ENCODE measurements at regions not wholly inside any gene's neighbourhood (a gene's known extent, or its start where the extent isn't known, plus 50 kb on each side); places are given as distances from the start of the nearest gene placed in this dataset.
"Not testable (repeated sequence)": the region's sequence is repeated elsewhere in the genome, so short reads cannot be mapped to it uniquely, and the experiment has no call there.

DNA sequence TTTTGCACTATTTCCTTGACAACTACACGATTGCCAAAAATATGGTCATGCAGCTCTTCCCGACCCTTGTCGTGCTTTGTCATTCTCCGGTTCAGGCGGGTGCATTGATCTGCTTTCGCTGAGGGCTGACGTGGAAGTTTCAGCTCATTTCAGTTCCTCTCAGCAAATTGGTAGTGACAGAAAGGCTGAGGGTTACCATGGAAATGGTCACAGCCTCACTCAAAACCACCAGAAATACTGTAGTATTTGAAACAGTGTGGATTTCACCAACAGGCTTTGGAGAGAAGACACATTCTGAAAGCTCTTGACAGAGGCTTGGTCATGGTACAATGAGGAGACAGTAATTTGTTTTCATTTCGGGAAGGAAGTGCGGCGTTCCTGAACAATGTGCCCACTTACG lies 99.7 kb upstream of the EXOC2 start:
- DNase-seq = no peak

DNA sequence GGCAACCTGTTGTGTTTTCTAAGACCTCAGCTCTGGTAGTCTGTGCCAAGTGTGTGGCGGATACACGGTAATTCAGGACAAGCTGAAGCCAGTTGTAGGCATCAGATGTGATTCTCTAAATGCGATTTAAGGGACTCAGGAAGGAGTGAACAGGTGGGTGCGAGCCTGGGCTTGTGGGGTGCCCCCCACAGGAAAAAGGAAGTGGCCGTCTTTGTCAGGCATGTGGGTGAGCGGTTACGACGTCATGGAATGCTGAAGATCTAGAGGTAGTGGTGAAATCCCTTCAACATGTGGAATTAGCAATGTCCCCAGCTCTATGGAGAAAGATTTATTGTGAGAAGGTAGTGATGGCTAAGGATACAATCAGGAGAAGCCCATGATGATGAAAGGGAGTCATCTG lies 95.1 kb upstream of the EXOC2 start:
- no peak for DNase-seq

DNA sequence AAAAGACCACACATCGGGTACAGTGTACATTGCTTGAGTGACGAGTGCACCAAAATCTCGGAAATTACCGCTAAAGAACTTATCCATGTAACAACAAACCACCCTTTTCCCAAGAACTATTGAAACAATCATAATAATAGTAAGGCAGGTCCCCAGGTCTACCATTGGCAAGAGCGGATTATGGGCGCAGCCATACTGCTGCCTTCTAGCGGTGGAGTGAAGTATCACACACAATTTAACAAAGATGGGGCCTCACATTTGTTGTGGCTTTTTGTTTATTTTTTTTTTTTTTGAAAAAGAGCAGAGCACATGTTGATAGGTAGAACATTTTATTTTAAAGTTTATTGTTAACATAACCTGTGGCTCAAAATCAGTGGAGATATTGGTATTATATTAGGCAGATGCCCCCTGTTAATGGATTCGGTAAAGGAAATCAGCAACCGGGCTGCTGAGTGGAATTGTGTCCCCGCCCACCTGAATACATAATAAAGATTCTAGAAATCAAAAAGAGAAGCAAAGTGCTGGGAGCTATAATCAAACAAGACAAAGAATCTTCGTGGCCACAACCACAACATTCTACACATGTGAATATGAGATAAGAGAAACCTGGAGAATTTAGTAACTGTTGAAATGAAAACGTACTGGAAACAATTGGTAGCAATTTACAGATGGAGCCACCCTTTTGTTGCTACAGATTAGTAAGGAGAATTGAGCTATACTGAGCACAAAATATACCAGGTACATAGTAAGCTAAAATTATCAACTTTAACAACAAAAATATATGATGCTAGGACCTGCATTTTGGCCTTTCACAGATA lies 94.2 kb upstream of the EXOC2 start:
- peak in 1 of 2 donors; percentile 21 for DNase-seq

DNA sequence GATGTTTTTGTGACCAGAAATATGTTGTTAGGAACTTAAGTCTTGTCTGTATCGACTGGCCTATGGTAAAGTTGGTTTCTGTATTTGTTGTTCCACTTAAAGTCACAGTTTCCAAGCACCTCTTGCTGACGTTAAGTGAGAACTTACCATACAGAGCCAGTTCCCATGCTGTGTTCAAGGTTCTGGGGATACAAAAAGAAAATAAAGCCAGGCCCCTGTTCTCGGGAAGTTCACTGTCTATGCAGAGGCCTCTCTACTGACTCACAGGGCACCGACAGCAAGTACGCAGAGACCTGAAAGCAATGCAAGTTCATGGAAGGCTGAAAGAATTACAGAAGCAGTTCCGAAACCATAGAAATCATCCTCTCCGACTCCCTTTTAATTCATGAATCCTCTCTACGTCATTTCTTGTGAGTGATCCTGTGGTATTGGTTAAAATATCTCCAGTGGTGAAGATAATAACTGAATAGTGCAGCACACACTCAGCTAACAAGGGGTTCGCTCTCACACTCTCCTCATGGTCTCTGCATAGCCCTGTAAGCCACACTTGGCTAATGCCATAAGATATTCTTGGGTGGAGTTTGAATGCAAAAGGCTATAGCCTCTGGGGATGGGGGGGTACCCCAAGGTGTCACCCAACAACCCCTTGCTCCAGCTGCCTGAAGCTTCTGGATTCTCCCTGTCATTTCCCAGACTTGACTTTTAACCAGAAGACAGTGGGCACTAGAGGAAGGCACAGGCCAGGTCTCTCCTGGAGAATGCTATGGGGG lies 91.2 kb upstream of the EXOC2 start:
- no peak for DNase-seq

DNA sequence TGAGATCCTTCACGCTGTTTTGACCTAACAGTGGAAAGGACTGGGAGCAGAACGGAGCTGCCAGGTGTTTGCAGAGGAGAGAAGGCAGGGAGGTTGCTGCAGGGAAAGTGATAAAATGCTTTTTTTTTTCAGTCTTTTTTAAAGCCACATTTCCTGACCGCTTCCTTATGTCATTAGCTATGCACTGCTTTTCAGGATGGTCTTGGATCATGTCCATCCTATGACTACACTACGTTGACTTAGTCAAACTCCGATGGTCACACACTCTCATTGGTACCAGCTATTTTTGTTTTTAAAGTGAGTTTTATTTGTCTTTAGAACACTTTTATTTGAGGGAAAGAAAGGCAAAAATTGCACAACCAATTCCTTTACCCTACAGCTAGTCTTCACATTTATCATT lies 89.2 kb upstream of the EXOC2 start:
- no peak for DNase-seq

DNA sequence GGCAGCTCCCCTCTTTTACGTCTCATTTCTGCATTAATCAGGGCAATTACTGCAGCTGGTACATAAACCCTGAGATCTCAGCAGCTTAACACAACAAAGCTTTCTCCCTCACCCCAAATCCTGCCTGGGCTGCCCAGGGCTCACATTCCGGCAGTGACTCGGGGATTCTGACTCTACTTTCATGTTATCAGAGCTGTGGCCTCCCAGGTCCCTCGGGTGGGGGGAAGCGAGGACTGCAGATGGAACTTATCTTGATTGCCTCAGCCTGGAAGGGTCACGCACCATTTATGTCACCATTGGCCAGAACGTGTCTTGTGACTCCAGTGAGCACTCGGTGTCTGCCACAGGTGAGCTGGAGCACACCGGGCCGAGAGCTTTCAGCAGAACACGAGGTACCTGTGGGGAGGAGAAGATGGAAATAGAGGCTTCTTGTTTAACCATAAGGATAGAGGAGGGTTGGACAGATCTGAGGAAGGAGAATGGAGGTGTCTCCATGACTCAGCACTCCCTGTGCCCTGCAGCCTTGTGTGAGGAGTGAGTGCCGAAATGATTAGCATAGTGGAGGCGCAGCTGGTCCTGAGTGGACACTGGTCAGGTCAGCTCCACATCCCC lies 88.5 kb upstream of the EXOC2 start:
- no peak for DNase-seq

DNA sequence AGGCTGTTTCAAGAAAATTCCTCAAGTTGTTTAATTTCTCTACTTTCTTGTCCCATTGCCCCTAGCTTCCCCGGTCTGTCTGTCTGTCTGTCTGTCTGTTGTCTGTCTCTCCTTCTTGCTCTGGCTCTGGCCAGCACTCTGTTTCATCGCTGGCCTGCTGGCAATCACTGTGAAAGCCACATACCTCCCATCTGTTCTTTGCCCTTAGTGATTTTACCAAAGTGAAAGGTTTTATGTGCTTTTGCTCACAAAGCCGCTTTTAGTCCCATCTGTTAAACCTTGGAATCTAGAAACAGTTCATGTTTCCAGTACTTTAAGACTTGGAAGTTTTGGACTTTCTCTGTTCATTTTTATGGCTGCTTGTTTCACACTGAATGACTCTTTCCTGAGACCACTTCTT lies 87.8 kb upstream of the EXOC2 start:
- no peak for DNase-seq

DNA sequence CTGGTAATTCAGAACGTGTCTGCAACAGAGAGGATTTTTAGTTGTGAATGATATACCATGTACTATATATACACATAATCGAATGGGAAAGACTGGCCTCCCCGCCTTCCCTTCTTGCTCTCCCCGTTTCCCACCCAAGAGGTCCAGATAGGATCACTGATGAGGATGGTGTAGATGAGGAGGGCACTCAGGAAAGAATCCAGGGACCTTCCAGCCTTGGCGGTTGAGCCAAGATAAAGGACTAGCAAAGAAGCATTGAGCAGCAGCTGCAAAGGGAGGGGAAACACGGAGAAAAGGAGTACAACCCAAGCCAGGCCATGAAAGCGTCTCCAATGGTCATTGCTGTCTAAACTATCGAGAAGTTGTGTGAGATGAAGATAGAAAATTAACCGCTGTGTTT lies 84.0 kb upstream of the EXOC2 start:
- no peak for DNase-seq

DNA sequence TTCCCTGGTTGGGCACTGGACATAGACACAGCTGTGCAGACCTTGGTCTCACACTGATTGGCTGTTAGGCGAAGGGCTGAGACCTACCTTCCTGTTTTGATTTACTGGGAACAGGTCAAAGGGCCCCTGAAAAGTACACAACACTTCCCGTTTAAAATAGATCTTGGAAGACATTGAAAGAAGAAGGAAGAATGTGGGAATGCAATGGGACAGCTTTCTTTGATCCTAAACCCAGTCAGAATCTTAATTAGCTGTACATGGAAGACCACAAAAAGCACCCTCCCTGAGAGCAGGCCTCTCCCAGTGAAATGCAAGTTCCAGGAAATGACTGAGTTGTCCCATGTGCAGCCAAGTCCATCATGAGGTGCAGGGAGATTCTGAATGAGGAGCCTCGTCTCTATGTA lies 83.6 kb upstream of the EXOC2 start:
- DNase-seq = no peak

DNA sequence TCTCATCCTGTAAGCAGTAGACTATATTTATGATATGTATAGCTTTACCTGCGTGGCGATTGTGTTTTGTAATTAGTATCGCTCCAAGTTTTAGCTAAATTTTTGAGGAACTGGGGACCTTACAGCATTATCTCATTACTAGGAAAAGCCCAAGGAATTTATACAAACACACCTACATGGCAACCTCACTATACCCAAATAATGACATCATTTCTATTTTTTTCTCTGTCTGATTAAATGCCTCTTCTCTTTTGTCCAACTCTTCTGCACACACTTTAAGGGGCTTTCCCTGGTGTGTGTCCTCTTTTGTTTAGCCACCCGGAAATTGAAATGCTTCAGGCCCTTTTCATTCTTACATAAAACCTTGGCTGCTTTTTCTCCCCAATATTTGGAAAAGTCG lies 82.9 kb upstream of the EXOC2 start:
- DNase-seq = no peak

DNA sequence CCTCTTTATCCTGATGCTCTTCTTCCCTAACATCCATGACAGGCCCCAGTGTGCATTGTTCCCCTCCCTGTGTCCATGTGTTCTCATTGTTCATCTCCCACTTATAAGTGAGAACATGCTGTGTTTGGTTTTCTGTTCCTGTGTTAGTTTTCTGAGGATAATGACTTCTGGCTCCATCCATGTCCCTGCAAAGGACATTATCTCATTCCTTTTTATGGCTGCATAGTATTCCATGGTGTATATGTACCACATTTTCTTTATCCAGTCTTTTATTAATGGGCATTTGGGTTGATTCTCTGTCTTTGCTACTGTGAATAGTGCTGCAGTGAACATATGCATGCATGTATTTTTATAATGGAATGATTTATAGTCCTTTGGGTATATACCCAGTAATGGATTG lies 78.7 kb upstream of the EXOC2 start:
- not testable (repeated sequence) for DNase-seq

DNA sequence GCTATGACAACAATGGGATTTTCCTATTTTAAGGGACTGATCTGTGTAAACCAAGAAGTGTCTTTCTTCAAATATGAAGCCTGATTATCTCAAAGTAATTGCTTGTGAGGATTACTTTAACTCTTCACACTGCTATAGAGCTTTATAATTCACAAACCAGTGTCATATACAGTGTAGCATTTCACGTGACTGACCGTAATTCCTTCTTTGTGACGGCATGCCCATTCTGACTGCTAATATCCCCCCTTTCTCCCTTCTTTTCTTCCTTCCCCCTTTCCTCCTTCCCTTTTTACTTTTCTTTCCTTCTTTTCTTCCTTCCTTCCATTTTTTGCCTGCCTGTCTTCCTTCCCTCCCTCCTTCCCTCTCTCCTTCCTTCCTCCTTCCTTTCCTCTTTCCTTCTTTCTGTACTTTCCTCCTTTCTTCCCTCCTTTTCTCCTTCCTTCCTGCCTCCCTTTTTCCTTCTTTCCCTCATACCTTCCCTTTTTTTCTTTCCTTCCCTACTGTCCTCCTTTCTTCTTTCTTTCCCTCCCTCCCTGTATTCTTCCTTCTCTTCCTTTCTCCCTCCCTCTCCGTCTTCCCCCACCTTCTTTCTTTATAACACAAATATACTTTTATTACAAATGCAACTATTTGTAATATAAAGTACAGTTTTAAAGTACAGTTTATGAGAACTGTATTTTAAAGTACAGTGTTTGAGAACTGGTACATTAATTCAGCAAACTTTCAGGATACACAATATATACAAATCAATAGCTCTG lies 75.0 kb upstream of the EXOC2 start:
- no peak for DNase-seq

DNA sequence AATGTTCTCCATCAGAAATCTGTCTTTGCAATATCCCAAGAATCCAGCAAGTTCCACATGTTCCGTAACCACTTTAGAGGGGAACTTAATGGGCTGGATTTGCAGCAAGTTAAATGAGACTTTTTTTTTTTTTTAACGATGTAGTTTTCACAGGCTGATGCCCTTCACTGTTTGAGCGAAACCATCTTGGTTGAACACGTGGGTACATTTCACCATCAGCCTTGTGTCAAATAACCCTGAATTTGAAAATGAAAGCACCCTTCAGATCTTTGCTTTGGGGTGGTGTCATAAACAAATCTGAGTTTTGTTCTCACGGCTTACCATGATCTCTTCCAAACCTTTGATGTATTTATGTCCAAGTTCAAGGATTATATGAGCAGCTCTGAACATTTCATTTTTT lies 73.7 kb upstream of the EXOC2 start:
- DNase-seq = no peak

DNA sequence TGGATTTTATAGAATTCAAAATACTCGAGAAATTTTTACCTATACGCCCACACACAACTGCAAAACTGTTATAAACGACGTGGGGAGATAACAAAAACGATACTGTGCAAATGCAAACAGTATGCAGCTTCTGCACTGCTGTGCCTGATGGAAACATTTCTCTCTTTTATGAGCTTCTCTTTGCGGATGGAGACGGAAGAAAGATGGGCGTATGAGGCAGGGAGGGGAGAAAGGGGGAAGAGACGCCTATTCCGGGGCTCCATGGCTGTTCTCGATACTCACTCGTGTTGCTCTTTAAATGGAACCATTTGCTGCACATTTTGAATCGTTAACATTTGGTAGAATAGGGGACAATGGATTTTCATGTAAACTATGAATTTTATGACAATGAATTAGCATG lies 69.1 kb upstream of the EXOC2 start:
- no peak for DNase-seq

DNA sequence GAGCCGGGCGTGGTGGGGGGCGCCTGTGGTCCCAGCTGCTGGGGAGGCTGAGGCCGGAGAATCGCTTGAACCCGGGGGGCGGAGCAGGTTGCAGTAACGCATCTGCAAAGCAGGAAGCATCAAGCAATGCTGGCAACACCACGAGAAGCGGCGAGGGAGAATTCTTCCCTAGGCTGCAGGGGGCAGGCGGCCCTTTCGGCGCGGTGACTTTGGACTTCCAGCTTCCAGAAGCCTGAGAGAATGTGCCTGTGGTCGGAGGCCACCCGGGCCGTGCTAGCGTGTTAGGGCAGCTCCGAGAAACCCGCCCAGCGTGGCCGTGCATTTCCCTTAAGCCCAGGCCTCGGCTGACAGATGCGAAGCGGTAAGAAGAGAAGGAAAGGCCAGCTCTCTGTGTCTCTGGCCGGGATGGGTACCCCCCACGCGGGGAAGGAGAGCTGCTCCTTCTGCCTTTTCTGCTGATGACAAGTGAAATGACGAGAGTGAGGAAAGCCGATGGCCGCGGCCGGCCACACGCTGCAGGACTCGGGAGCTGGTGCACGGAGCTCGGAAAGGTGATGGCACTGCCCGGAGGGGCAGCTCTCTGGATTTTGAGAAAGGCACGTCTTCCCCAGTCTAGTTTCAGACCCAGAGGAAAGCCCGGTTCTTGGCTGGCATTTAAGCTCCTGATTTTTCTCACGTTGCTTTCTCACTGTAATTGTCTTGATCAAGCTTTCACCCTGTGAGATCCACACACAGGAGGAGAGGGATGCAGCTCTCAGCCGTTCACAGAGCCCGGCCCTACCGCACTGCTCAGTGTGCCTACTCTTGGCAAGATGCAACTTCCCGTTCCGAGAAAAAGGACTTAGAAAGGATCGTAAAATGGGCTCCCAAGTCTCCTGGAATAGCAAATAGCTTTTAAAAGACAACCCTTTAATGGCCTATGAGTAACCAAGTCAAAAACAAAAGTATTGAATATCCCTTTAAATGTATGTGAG lies 68.3 kb upstream of the EXOC2 start:
- DNase-seq = no peak

DNA sequence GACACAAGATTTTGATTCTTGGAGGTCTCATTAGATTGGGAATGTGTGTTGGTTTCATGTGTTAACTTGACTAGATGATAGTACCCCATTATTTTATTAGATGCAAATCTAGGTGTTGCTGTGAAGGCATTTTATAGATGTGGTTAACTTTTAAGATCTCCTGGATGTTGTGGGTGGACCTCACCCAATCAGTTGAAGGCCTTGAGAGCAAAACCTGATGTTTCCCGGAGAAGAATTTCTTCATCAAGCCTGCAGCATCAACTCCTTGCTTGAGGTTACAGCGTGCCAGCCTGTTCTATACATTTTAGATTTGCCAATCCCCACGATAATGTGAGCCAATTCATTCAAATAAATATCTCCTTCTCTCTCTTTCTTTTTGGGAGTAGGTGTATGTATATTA lies 66.8 kb upstream of the EXOC2 start:
- no peak for DNase-seq

DNA sequence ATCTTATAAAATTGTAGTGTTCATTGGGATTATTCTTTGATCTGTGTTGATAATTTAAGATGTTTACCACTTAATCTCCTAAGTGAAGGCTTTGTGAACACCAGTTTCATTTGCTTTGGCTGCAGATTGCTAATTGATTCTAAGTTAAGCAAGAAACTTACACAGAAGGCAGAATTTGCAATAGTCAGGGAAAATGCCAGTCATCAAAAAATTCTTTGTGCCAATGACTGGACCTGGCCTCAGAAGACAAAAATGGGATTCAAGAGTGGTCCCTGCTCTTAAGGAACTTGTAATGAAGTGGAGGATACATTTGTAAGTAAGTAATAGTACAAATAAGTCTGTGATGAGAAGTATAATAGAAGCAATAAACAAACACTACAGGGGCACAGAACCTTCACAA lies 63.3 kb upstream of the EXOC2 start:
- DNase-seq = no peak

DNA sequence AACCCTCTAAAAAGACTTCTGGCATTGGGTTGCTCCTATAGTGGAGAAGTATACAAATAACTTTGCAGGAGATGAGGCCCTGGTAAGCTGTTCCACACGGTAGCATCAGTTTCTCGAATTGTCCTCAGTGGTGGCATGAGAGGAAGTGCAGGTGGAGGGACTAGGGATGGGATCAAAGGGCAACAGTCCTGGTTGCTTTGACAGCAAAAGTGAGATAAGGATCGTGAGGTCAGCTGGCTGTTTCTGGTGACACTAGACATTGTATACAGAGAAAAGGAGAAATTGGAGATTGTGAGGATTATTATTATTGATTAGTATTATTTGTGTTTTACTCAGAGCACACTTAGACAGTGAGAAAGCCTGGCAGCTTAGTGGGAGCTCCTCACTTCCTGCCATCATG lies 61.3 kb upstream of the EXOC2 start:
- DNase-seq = no peak

DNA sequence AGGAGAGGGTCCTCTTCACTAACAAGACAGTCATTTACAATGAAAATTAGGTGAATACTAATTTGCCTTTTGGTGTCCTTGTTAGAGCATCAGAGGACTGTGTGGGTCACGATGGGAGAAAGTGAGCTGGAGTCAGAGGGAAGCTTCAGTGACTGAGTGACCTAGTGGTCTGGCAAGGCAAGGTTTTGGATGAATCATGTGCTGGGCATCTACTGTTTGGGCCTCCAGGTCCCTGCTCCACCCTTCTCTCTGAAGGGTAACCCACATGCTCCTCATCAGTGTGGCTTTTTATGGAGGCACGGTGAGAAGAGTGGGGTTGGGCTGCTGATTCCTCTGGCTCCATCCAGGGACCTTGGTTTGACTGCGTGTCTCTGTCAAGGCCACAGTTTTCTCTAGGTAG lies 60.5 kb upstream of the EXOC2 start:
- no peak for DNase-seq

DNA sequence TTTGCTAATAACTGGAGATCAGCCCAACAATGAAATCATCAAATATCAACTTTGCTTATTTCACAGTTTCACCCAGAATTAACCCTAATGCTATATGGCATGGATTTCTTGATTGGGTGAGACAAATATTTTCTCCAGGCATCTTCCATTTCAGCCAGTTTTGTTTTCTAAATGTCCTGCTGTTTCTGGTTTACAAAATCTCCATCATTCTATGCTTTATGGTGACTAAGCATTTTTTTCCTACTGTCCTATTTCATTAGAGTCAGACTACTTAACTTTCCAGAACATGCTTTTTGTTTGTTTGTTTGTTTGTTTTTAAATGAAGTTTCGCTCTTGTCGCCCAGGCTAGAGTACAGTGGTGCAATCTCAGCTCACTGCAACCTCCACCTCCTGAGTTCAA lies 59.5 kb upstream of the EXOC2 start:
- no peak for DNase-seq

DNA sequence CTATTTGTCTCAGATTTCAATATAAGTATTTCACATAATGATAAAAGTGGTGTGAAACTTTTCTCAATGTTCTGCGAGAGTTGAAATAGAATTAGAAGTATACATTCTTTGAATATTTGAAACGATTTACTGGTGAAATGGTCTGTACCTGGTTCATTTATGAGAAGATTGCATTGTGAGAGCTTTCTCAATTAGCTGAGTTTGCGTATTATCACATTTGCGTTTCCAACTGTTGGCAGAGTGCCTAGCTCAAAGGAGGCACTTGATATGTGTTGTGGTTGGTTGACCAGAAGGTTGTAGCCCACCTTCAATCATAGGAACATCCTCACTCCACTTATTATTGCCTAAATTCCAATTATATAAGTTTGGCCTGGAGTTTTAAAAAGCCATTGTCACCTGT lies 58.8 kb upstream of the EXOC2 start:
- no peak for DNase-seq

DNA sequence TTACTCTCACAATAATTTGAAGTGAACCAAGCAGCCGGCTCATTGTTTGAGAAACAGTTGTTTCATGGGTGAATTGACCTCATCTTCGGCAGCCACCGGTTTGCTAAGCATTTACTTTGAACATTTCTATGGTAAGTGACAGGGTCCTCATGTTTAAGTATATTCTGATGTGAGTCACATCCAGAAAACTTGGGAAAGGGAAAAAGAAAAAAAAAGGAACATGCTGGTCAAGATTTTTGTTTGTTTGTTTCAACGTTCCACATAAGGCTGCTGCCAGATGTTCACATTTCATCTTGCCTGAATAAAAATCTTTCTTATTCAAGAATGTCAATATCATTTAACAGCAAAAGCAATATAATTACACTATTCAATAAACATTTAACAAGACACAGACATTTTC lies 55.0 kb upstream of the EXOC2 start:
- DNase-seq = no peak

Data from CD4-positive, alpha-beta T cell treated with Interleukin-1 beta for 1 hour (primary cell).